A673 (cell line): ENCODE measurements at regions not wholly inside any gene's neighbourhood (a gene's known extent, or its start where the extent isn't known, plus 50 kb on each side); places are given as distances from the start of the nearest gene placed in this dataset.

Experiments used
- EZH2 ChIP-seq: fragments of 200-600 bp; sonication (generic); IDR thresholded peaks from 2 replicates; pipeline ENCODE4 v1.6.1; 2017; ENCODE audit warnings: borderline replicate concordance, low read depth, mild to moderate bottlenecking, mixed read lengths, antibody characterized with exemption, low read length; ENCODE audit not compliant: poor library complexity, severe bottlenecking
- TF ChIP-seq, protein P1 (sequence below): fragments of 300-800, 200-600 bp; sonication (generic); conservative IDR thresholded peaks from 2 replicates; pipeline ENCODE4 v1.5.1; 2017; ENCODE audit warnings: low read depth, mild to moderate bottlenecking, antibody characterized with exemption, low read length, moderate library complexity, mixed read lengths

DNA sequence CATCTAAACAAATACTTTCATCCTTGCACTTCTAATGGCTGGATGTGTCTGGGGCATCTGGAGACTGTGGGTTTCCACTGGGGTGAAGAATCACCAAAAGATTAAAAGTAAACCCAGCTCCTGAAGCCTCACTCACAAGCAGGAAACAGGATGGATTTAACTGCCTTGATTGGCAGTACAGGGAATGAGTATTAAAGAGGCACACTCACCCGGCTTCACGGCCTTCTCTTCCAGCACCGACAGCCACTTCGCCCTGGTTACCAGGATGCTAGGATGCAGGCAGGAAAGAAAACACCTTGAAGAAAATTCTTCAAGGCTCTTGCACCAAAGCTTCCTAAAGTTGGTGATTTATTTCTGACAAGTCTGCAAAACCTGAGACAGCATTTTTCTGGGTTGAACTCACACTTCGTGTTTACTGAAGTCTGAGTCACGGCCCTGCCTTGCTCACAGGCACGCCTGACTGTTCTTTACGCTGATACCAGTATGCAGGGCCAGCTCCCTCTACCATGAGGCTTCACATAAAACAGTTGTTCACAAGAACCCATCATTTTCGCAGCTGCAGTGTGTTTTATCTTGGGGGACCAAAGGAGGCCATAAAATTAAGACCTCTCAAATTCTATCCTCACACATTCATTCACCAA lies 56.5 kb upstream of the ZNF354A start:
- TF ChIP-seq, protein P1, sequence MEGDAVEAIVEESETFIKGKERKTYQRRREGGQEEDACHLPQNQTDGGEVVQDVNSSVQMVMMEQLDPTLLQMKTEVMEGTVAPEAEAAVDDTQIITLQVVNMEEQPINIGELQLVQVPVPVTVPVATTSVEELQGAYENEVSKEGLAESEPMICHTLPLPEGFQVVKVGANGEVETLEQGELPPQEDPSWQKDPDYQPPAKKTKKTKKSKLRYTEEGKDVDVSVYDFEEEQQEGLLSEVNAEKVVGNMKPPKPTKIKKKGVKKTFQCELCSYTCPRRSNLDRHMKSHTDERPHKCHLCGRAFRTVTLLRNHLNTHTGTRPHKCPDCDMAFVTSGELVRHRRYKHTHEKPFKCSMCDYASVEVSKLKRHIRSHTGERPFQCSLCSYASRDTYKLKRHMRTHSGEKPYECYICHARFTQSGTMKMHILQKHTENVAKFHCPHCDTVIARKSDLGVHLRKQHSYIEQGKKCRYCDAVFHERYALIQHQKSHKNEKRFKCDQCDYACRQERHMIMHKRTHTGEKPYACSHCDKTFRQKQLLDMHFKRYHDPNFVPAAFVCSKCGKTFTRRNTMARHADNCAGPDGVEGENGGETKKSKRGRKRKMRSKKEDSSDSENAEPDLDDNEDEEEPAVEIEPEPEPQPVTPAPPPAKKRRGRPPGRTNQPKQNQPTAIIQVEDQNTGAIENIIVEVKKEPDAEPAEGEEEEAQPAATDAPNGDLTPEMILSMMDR, result no peak
- no peak for TF ChIP-seq EZH2
